Bronchial epithelial cell (primary cell): ENCODE measurements at regions not wholly inside any gene's neighbourhood (a gene's known extent, or its start where the extent isn't known, plus 50 kb on each side); places are given as distances from the start of the nearest gene placed in this dataset.

Experiments used
- DNase-seq: peaks from one replicate; pipeline ENCODE4 v3.0.0-alpha.2; 2010; ENCODE audit warnings: low read depth
- FAIRE-seq: peaks from 2 replicates; lab custom pipeline; 2011; peaks lifted over from hg19 to GRCh38; lab: Jason Lieb, UNC
- H3K27me3 ChIP-seq: 2 replicates; pipeline ENCODE4 v1.5.1; 2011; ENCODE audit warnings: low read length; ENCODE audit not compliant: control insufficient read depth, insufficient read depth
- H3K36me3 ChIP-seq: 2 replicates; pipeline ENCODE4 v1.5.1; 2011; ENCODE audit warnings: low read length; ENCODE audit not compliant: control insufficient read depth, insufficient read depth
- H3K4me3 ChIP-seq: 2 replicates; pipeline ENCODE4 v1.5.1; 2011; ENCODE audit warnings: mild to moderate bottlenecking, low read depth, low read length, control low read depth
- CTCF ChIP-seq: IDR thresholded peaks from 2 replicates; pipeline ENCODE4 v1.5.1; 2011; ENCODE audit warnings: mild to moderate bottlenecking, moderate library complexity, low read length, control low read depth, inconsistent platforms; ENCODE audit not compliant: insufficient read depth, severe bottlenecking

GRCh38 chr2:157929871-157930667 is 53.9 kb upstream of the ACVR1 start:
- FAIRE-seq (peak; percentile 52), DNase-seq (no peak)
- H3K27me3 ChIP-seq = no peaks in the 10 kb centered on the region
- TF ChIP-seq CTCF = no peak
- no peak overlapping the region for H3K4me3 ChIP-seq
- no peaks in the 10 kb centered on the region for H3K36me3 ChIP-seq

- no peak for DNase-seq
- Histone ChIP-seq H3K4me3 (no peak overlapping the region), H3K36me3 (no peaks in the 10 kb centered on the region), H3K27me3 (no peaks in the 10 kb centered on the region)
- no peak for FAIRE-seq
- no peak for TF ChIP-seq CTCF
These were observed 52.2 kb upstream of the ACVR1 start for GRCh38 chr2:157928372-157928771.

GRCh38 chr2:157927155-157927554 is 51.0 kb upstream of the ACVR1 start:
- no peak for TF ChIP-seq CTCF
- DNase-seq (no peak), FAIRE-seq (no peak)
- Histone ChIP-seq H3K27me3 (no peaks in the 10 kb centered on the region), H3K36me3 (no peaks in the 10 kb centered on the region), H3K4me3 (no peak overlapping the region)
